Skeletal muscle tissue (tissue), 3 donors: ENCODE measurements at regions not wholly inside any gene's neighbourhood (a gene's known extent, or its start where the extent isn't known, plus 50 kb on each side); places are given as distances from the start of the nearest gene placed in this dataset.

Source experiments
- H3K27ac ChIP-seq: one replicate; pipeline ENCODE4 v1.7.0; 2013; ENCODE audit warnings: mild to moderate bottlenecking, low read depth, low read length, inconsistent platforms
- H3K27me3 ChIP-seq, 3 donors: one replicate each; pipeline ENCODE4 v1.7.0; 2013; ENCODE audit warnings: low read length in 3 of 3; ENCODE audit not compliant: control insufficient read depth in 3 of 3, insufficient read depth in 3 of 3
- H3K36me3 ChIP-seq, 3 donors: one replicate each; pipeline ENCODE4 v1.7.0; 2013; ENCODE audit warnings: low read length in 3 of 3; ENCODE audit not compliant: control insufficient read depth in 3 of 3, insufficient read depth in 3 of 3
- H3K4me1 ChIP-seq, 3 donors: one replicate each; pipeline ENCODE4 v1.7.0; 2013; ENCODE audit warnings: low read length in 3 of 3, mild to moderate bottlenecking in 3 of 3; ENCODE audit not compliant: control insufficient read depth in 3 of 3, insufficient read depth in 3 of 3
- H3K4me3 ChIP-seq, 3 donors: one replicate each; pipeline ENCODE4 v1.7.0; 2013; ENCODE audit warnings: low read length in 3 of 3
- H3K9ac ChIP-seq, 3 donors: one replicate each; pipeline ENCODE4 v1.7.0; 2013; ENCODE audit warnings: low read length in 3 of 3, mild to moderate bottlenecking in 3 of 3, moderate library complexity in 2 of 3, low read depth in 1 of 3
- H3K9me3 ChIP-seq, 3 donors: one replicate each; pipeline ENCODE4 v1.7.0; 2013; ENCODE audit warnings: low read length in 3 of 3; ENCODE audit not compliant: control insufficient read depth in 3 of 3
- donor health status: Osteomylitis.

DNA sequence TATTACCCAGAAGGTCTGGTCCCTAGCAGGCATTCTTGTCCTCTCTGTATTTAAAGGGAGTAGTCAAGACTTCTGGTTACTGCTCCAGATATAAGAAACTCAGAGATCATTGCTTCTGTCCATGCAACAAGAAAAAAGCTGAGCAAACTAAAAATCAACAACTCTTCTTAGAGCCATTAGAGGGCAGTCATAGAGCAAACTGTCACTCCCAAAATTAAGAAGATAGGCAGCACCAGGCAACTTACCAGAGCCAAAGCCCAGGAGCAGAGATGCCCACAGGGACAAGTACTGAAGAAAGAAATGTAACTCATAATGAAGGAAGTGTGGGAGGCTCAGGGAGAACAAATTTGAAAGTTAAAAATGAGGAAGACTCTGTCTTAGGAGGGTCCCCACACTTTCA lies 472.9 kb upstream of the COBL start:
- H3K9ac ChIP-seq, result no peak overlapping the region
- no peaks in the 10 kb centered on the region for H3K36me3 ChIP-seq
- H3K4me3 ChIP-seq, result no peak overlapping the region
- no peaks in the 10 kb centered on the region for H3K4me1 ChIP-seq
- peaks cover 0 to 3% (median 0%) of the 10 kb centered on the region in 3 donors for H3K9me3 ChIP-seq
- no peak overlapping the region for H3K27ac ChIP-seq
- H3K27me3 ChIP-seq, result no peaks in the 10 kb centered on the region

DNA sequence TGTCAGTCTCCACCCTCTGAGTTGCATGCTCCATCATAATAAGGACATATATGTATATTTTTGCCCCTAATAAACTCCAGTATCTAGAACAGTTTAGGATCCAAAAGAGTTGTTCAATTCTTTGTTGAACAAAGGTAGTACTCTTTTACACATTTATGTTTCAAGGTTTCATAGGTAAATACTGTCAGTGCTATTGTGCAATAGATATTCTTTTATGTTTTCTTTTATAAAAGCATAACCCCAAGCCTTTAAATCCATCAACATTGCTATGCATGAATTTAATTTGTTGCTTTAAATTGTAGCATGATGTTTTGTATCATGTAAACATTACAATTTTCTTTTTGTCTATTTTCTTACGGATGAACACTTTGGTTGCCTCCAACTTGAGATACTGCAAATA lies 469.7 kb upstream of the COBL start:
- Histone ChIP-seq H3K9ac (no peak overlapping the region), H3K4me3 (no peak overlapping the region), H3K27ac (no peak overlapping the region), H3K4me1 (no peaks in the 10 kb centered on the region), H3K9me3 (no peaks in the 10 kb centered on the region), H3K27me3 (no peaks in the 10 kb centered on the region), H3K36me3 (no peaks in the 10 kb centered on the region)

DNA sequence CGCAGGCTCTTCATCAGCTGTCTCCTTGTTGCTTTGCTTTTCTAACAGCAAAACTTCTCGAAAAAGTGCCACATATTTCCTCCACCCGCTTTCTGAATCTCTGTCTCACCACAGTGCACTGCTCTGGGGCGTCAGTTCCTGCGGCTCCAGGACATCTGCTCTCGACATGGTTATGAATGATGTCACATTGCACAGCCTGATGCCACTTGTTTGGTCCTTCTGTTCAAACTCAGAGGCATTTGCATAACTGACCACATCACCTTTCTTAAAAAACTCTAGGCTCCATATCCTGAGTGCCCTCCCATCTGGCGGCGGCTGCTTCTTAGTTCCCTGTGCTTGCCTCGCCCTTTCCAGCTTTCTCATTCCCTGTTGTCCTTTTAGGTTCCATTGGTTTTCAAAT lies 469.3 kb upstream of the COBL start:
- Histone ChIP-seq H3K27ac (no peak overlapping the region), H3K4me3 (no peak overlapping the region), H3K27me3 (no peaks in the 10 kb centered on the region), H3K9me3 (no peaks in the 10 kb centered on the region), H3K36me3 (no peaks in the 10 kb centered on the region), H3K9ac (no peak overlapping the region), H3K4me1 (no peaks in the 10 kb centered on the region)

DNA sequence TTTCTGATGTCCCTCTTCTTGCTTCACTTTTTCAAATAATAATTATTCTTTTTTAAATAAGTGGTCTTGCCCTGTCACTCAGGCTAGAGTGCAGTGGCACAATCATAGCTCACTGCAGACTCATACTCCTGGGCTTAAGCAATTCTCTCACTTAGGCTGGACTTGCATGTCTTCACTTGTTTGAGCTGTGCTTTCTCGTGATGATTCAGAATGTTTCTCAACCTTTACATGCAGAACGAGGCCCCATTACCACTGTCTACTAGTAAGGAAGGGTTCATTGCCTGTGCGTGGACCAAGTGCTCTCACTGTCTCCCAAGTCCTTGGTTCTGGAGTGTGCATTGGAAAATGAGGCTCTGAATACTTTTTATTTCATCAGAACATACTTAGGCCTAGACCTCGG lies 468.6 kb upstream of the COBL start:
- Histone ChIP-seq H3K36me3 (no peaks in the 10 kb centered on the region), H3K4me1 (no peaks in the 10 kb centered on the region), H3K27me3 (no peaks in the 10 kb centered on the region), H3K27ac (no peak overlapping the region), H3K4me3 (no peak overlapping the region), H3K9ac (no peak overlapping the region), H3K9me3 (no peaks in the 10 kb centered on the region)

DNA sequence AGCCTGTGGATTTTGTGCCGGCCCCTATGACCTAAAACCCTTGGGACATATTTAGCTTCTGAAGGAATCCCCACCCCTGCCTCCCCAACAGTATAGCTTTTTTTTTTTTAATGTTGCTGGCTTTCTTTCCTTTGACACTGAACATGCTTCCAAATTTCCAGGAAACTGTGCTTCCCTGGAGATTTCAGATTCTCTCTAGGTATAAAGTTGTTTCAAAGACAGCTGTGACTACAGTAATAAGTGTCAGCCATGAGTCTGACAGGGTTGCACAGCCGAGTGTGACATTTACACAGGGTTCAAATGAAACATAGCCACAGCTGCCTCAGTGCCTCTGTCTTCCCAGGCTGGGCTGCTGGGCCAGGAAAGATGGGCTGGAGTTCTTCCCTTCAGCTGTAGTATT lies 466.6 kb upstream of the COBL start:
- H3K36me3 ChIP-seq, result no peaks in the 10 kb centered on the region
- no peak overlapping the region for H3K4me3 ChIP-seq
- H3K9ac ChIP-seq, result no peak overlapping the region
- H3K27me3 ChIP-seq, result no peaks in the 10 kb centered on the region
- H3K27ac ChIP-seq, result no peak overlapping the region
- H3K4me1 ChIP-seq, result no peaks in the 10 kb centered on the region
- H3K9me3 ChIP-seq, result no peaks in the 10 kb centered on the region

DNA sequence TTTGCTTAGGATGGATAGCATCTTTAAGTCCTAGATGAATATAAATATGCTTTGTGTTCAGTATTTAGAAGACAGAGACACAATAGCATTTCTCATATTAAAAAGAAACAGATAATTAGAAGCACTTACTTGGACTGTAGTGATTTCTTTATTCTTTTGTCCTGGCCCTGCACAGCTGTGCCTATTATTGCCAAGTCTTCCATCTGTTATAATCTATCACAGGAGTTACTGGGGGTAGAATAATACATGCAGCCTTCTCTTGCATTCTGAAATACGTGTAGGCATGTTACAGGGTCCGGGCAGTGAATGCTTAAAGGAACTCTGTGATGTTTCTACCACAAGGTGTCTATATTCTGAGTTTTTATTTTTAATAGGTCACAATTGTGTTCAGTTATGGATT lies 461.5 kb upstream of the COBL start:
- no peaks in the 10 kb centered on the region for H3K27me3 ChIP-seq
- H3K9me3 ChIP-seq, result no peaks in the 10 kb centered on the region
- H3K4me3 ChIP-seq, result no peak overlapping the region
- no peaks in the 10 kb centered on the region for H3K36me3 ChIP-seq
- H3K27ac ChIP-seq, result no peak overlapping the region
- no peak overlapping the region for H3K9ac ChIP-seq
- H3K4me1 ChIP-seq, result no peaks in the 10 kb centered on the region

DNA sequence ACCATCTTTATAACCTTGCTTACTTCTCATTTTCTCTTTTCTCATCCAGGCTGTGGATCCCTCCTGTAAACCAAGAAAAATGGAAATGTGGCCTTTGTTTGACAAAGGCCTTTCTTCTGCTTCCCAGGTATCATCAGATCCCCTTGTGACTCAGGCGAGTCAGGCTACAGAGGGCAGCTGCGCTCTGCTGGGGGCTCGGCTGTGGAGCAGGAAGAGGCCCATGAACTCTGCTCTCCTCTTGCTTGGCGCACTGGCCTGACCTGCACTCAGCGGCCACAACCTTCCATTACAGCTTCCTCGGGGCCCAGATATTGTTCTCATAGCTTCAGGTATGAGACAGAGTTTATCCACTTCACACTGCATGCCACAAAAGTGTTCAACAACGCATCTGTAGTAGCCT lies 457.6 kb upstream of the COBL start:
- Histone ChIP-seq H3K4me1 (no peaks in the 10 kb centered on the region), H3K9me3 (no peaks in the 10 kb centered on the region), H3K36me3 (no peaks in the 10 kb centered on the region), H3K9ac (no peak overlapping the region), H3K27ac (no peak overlapping the region), H3K4me3 (no peak overlapping the region), H3K27me3 (no peaks in the 10 kb centered on the region)

DNA sequence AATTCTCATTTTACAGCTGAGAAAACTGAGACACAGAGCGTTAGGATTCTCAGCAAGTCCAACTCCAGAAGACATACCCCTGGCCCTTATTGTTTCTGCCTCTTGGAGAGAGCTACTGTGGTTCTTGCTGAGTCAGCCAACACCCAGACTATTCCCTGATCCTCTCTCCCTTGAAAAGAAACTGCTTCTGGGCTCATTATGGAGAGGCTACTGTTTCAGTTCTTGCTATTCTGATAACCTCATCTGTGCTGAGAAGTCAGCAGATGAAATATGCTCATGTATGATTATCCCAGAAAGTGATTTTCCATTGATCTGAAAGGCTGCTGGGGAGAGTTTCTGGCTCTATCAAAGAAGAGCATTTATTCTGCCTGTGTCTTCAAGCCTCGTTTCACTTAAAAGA lies 455.6 kb upstream of the COBL start:
- no peaks in the 10 kb centered on the region for H3K27me3 ChIP-seq
- H3K4me3 ChIP-seq, result no peak overlapping the region
- H3K4me1 ChIP-seq, result no peaks in the 10 kb centered on the region
- no peak overlapping the region for H3K27ac ChIP-seq
- no peak overlapping the region for H3K9ac ChIP-seq
- H3K36me3 ChIP-seq, result no peaks in the 10 kb centered on the region
- H3K9me3 ChIP-seq, result no peaks in the 10 kb centered on the region

DNA sequence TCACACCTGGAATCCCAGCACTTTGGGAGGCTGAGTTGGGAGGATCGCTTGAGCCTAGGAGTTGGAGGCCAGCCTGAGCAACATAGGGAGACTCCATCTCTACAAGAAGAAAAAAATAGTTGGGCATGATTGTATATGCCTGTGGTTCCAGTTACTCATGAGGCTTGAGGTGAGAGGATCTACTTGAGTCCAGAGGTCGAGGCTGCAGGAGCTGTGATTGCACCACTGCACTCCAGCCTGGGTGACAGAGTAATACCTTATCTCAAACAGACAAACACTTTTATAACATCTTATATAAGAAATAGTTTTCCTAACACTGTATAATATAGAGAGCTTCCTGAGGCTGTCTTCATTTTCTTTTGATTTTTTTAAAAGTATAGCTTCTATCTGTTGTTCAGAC lies 448.4 kb upstream of the COBL start:
- H3K27ac ChIP-seq, result no peak overlapping the region
- no peaks in the 10 kb centered on the region for H3K9me3 ChIP-seq
- H3K4me1 ChIP-seq, result no peaks in the 10 kb centered on the region
- H3K27me3 ChIP-seq, result no peaks in the 10 kb centered on the region
- no peak overlapping the region for H3K4me3 ChIP-seq
- no peak overlapping the region for H3K9ac ChIP-seq
- no peaks in the 10 kb centered on the region for H3K36me3 ChIP-seq

DNA sequence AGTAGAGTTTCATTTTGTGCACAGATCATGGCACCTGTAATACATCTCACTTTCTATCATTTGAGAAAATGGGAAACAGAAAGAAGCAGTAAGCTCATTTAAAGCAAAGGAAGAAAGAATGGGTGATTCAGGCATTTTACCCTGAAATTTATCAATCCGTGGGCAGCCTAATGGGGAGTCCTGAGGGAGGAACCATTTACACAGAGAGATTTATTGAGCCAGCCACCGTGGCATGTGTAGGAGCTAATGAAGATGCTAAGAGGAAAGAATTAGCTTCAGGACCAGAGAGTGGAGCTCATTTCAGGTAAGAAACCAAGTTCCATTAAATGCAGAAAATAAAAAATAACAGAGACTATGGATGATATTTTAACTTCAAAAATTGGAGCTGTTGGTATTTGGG lies 443.4 kb upstream of the COBL start:
- Histone ChIP-seq H3K27ac (no peak overlapping the region), H3K36me3 (no peaks in the 10 kb centered on the region), H3K27me3 (no peaks in the 10 kb centered on the region), H3K9ac (no peak overlapping the region), H3K4me1 (no peaks in the 10 kb centered on the region), H3K9me3 (no peaks in the 10 kb centered on the region), H3K4me3 (no peak overlapping the region)

DNA sequence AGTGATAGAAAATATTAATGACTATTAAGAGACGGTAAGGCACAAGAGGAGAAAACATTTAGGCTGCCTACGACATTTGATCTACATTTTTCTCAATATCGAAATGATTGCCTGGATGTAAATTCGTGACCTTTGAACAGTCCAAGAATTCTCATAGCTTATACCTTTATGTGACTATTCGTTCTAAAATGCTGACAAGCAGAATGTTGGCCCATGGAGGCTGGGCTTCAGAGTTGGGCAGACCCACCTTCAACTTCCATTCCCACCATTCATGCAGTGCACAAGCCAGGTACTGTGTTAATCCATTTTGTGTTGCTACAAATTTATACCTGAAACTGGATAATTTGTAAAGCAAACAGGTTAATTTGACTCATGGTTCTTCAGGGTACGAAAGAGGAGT lies 441.4 kb upstream of the COBL start:
- H3K4me3 ChIP-seq, result no peak overlapping the region
- H3K9me3 ChIP-seq, result no peaks in the 10 kb centered on the region
- H3K27me3 ChIP-seq, result no peaks in the 10 kb centered on the region
- no peak overlapping the region for H3K9ac ChIP-seq
- H3K4me1 ChIP-seq, result no peaks in the 10 kb centered on the region
- H3K27ac ChIP-seq, result no peak overlapping the region
- no peaks in the 10 kb centered on the region for H3K36me3 ChIP-seq
